Duodenal mucosa (tissue), 2 donors: ENCODE measurements at regions not wholly inside any gene's neighbourhood (a gene's known extent, or its start where the extent isn't known, plus 50 kb on each side); places are given as distances from the start of the nearest gene placed in this dataset.

Experiments
- H3K27ac ChIP-seq: one replicate; pipeline ENCODE4 v1.7.0; 2013; ENCODE audit warnings: low read depth, low read length
- H3K27me3 ChIP-seq, 2 donors: one replicate each; pipeline ENCODE4 v1.7.0; 2013; ENCODE audit warnings: low read length in 2 of 2, control low read depth in 1 of 2; ENCODE audit not compliant: insufficient read depth in 2 of 2, control insufficient read depth in 1 of 2
- H3K36me3 ChIP-seq, 2 donors: one replicate each; pipeline ENCODE4 v1.7.0; 2013; ENCODE audit warnings: low read length in 2 of 2, control low read depth in 1 of 2; ENCODE audit not compliant: insufficient read depth in 2 of 2, control insufficient read depth in 1 of 2
- H3K4me1 ChIP-seq, 2 donors: one replicate each; pipeline ENCODE4 v1.7.0; 2013; ENCODE audit warnings: low read length in 2 of 2, control low read depth in 1 of 2; ENCODE audit not compliant: insufficient read depth in 2 of 2, control insufficient read depth in 1 of 2
- H3K4me3 ChIP-seq, 2 donors: one replicate each; pipeline ENCODE4 v1.7.0; 2013; ENCODE audit warnings: low read length in 2 of 2, low read depth in 1 of 2
- H3K9ac ChIP-seq, 2 donors: one replicate each; pipeline ENCODE4 v1.7.0; 2013; ENCODE audit warnings: low read length in 2 of 2, low read depth in 1 of 2
- H3K9me3 ChIP-seq, 2 donors: one replicate each; pipeline ENCODE4 v1.7.0; 2013; ENCODE audit warnings: low read length in 2 of 2, control low read depth in 1 of 2; ENCODE audit not compliant: control insufficient read depth in 1 of 2

DNA sequence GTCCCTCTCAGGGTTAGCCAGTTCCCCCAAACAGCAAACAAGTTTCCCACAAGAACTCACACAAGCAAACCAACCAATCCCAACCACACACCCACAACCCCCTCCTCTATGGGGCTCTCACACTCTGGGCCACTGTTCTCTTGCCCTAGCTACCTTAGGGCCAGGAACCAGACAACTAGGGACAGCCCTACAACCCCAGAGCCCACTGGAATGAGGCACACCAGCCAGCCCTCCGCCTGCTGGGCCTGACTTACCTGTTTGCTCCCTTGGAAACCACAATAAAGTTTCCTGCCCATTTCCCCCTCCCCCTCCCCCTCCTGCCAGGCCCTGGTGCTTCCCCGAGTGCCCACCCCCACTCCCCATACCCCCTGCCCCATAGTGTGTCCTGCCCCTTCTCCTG is 132.6 kb downstream of the WDR11 start:
- Histone ChIP-seq H3K9me3 (peaks cover 0 to 1% of the 10 kb centered on the region in 2 donors), H3K4me1 (peaks cover 8 to 11% of the 10 kb centered on the region in 2 donors), H3K4me3 (no peak overlapping the region), H3K9ac (no peak overlapping the region), H3K27ac (no peak overlapping the region), H3K27me3 (peaks cover 0 to 6% of the 10 kb centered on the region in 2 donors), H3K36me3 (no peaks in the 10 kb centered on the region)

DNA sequence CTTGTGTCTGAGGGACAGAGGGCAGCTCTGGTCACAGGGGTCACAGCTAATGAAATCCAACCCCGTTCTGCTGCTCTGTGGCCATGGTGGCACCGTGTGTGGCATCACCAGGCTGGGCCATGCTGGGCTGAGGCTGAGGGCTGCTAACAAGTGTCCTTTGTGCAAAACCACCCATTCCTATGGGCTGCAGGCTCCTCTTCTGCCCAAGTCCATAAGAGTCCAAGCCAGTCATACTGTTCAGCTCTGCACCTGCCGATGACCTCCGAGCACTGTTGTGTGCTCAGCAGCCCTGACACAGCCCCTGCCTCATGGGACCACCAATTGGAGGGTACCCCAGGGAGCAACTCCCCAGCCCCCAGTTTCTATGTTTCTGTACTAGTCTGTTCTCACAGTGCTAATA is 133.1 kb downstream of the WDR11 start:
- Histone ChIP-seq H3K36me3 (no peaks in the 10 kb centered on the region), H3K4me1 (peaks cover 3 to 6% of the 10 kb centered on the region in 2 donors), H3K27me3 (peaks cover 0 to 3% of the 10 kb centered on the region in 2 donors), H3K27ac (no peak overlapping the region), H3K4me3 (no peak overlapping the region), H3K9ac (no peak overlapping the region), H3K9me3 (peaks cover 3 to 5% of the 10 kb centered on the region in 2 donors)

- H3K27ac ChIP-seq, result no peak overlapping the region
Observed at GRCh38 chr10:120987359-120987758, 136.2 kb downstream of the WDR11 start.

DNA sequence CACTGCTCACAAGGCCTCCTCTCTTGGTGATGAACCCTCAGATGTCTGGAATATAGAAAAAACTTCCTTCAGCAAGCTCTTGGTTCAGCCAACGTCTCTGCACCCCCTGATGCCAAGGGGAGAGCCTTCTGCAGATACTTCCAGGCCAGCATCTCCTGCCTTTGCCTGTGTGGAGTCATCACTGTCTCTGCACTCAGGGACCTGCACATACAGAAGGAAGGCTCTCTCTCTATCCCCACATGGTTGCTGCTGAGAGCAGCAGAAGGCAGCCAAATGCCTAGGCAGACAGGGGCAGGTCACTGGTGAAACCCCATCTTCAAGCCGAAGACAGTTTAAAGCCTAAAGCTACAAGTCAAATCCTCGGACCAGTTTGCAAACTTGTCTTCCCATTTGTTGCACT is 137.6 kb downstream of the WDR11 start:
- peaks cover 7 to 8% of the 10 kb centered on the region in 2 donors for H3K9me3 ChIP-seq
- H3K36me3 ChIP-seq, result no peaks in the 10 kb centered on the region
- no peak overlapping the region for H3K4me3 ChIP-seq
- no peak overlapping the region for H3K27ac ChIP-seq
- no peaks in the 10 kb centered on the region for H3K4me1 ChIP-seq
- H3K27me3 ChIP-seq, result no peaks in the 10 kb centered on the region
- H3K9ac ChIP-seq, result no peak overlapping the region

More at GRCh38 chr10:120987359-120987758, 136.2 kb downstream of the WDR11 start:
- no peak overlapping the region for H3K9ac ChIP-seq
- no peak overlapping the region for H3K4me3 ChIP-seq
- peaks cover 7 to 8% of the 10 kb centered on the region in 2 donors for H3K9me3 ChIP-seq
- no peaks in the 10 kb centered on the region for H3K27me3 ChIP-seq
- H3K4me1 ChIP-seq, result no peaks in the 10 kb centered on the region
- no peaks in the 10 kb centered on the region for H3K36me3 ChIP-seq

- no peaks in the 10 kb centered on the region for H3K27me3 ChIP-seq
- H3K9me3 ChIP-seq, result peaks cover 8 to 11% of the 10 kb centered on the region in 2 donors
- no peak overlapping the region for H3K9ac ChIP-seq
- H3K4me3 ChIP-seq, result no peak overlapping the region
- H3K36me3 ChIP-seq, result no peaks in the 10 kb centered on the region
- no peaks in the 10 kb centered on the region for H3K4me1 ChIP-seq
- no peak overlapping the region for H3K27ac ChIP-seq
Observed at GRCh38 chr10:120989279-120989678, 138.1 kb downstream of the WDR11 start.

DNA sequence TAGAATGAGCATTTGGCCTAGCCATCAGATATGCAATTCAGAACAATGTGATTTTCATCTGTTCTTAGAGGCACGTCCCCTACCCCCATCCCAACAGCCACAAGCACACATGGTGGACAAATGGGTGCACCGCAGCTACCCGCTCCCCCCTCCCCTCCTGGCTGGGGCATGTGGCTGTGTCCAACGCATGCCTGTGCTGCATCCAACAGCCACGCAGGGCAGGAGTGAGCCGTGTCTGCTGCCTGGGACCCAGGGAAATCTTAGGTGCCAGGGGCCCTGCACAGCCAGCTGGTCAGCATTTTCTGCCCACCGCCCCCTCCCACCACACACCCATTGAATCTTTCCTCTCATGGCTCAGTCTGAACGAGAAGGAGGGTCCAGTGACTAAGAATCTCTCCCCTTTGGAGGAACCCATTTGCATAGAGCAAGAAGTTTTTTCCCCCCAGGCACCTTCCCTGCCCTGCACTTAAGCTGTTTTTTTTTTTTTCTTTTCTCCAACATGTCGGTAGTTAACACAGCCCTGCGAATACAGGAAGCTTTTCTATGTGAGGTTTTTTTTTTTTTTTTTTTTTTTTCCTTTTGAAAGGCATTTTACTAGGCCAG is 138.9 kb downstream of the WDR11 start:
- H3K27me3 ChIP-seq, result no peaks in the 10 kb centered on the region
- peaks cover 8 to 14% of the 10 kb centered on the region in 2 donors for H3K9me3 ChIP-seq
- H3K4me1 ChIP-seq, result no peaks in the 10 kb centered on the region
- H3K4me3 ChIP-seq, result no peak overlapping the region
- H3K9ac ChIP-seq, result no peak overlapping the region
- no peak overlapping the region for H3K27ac ChIP-seq
- H3K36me3 ChIP-seq, result no peaks in the 10 kb centered on the region

DNA sequence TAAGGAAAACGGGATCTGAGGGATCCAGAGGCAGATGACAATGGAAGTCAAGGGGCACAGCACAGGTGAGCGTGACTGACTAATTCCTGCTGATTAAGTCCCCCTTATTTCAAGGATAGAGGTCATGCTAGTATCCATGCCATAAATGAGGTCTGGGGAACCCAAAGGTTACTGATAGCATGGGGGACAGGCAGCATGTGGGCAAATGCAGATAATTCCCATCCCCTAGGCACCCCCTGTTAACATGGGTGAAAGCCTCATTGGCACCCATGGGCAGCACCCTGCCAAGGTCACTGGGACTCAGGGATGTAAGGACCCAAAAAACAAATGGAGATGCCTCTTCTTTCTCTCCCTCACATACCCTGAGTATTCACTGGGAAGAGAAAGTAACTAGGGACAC is 139.7 kb downstream of the WDR11 start:
- H3K27ac ChIP-seq, result no peak overlapping the region
- no peaks in the 10 kb centered on the region for H3K27me3 ChIP-seq
- H3K9me3 ChIP-seq, result peaks cover 8 to 14% of the 10 kb centered on the region in 2 donors
- H3K4me3 ChIP-seq, result no peak overlapping the region
- no peaks in the 10 kb centered on the region for H3K4me1 ChIP-seq
- no peak overlapping the region for H3K9ac ChIP-seq
- H3K36me3 ChIP-seq, result no peaks in the 10 kb centered on the region

DNA sequence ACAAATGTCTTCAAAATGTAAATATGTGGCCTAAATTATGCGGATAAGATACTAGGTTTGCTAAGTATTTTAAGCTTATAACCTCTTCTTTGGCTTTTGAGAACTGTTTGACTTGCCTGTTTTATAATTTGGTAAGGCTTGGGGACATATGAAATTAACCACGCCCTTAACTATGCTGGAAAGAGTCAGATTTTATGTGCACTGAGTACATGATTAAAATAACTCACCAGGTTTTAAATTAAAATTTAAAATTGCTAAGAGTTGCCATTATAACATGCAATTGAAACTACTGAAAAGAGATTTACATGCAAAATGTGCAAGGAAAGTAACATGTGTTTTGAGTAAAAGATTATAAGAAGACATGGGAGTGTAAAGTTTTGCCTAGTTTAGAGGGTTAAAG is 141.9 kb downstream of the WDR11 start:
- H3K4me3 ChIP-seq, result no peak overlapping the region
- no peaks in the 10 kb centered on the region for H3K36me3 ChIP-seq
- no peak overlapping the region for H3K27ac ChIP-seq
- no peaks in the 10 kb centered on the region for H3K4me1 ChIP-seq
- H3K27me3 ChIP-seq, result no peaks in the 10 kb centered on the region
- peaks cover 8 to 14% of the 10 kb centered on the region in 2 donors for H3K9me3 ChIP-seq
- H3K9ac ChIP-seq, result no peak overlapping the region

DNA sequence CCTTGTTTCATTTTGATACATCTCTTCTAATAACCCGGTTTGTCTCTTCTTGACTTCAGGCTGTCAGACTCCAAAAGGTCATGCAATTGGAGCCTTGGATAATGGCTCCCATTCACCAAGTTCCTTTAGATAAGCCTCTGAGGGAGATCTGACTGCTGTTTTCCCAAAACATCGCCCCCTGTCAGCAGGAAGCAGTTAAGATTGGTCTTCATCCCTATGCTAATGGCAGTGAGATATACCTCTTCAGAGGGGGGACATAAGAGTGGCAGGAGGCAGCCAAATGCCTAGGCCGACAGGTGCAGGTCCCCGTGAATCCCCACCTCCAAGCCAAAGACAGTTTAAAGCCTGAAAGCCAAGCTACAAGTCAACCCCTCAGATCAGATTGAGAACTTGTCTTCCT is 144.6 kb downstream of the WDR11 start:
- Histone ChIP-seq H3K27ac (no peak overlapping the region), H3K27me3 (no peaks in the 10 kb centered on the region), H3K4me3 (no peak overlapping the region)

DNA sequence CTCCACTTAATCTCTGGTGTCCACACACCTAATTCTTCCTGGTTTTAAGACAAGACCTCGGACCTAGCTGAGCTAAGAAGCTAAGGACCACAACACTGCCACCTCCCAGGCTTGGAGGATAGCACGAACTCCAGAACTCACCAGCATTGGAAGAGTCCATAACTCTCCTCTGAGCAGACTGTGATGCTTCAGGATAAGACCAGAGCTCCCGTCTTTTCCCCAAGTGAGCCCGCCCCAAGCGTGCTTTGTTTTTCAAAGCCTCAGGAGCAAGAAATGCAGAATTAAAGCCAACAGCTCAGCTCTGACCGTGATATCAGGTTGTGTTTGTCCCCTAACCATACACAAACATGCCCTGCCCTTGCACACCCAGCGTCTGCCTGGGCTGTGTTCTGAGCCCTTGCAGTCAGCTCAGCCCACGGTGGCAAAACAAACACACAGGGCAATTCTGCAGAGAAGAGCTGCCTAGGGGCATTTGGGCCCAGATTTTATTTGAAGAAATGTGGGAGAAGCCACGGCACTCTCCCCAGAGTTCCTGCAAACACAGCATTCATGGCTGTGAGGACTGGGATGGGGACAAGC is 145.4 kb downstream of the WDR11 start:
- no peaks in the 10 kb centered on the region for H3K27me3 ChIP-seq
- H3K4me1 ChIP-seq, result no peaks in the 10 kb centered on the region
- H3K4me3 ChIP-seq, result no peak overlapping the region
- H3K27ac ChIP-seq, result no peak overlapping the region
- peaks cover 0 to 7% of the 10 kb centered on the region in 2 donors for H3K9me3 ChIP-seq
- H3K9ac ChIP-seq, result no peak overlapping the region
- no peaks in the 10 kb centered on the region for H3K36me3 ChIP-seq

More for the DNA sequence above, 144.6 kb downstream of the WDR11 start:
- H3K9me3 ChIP-seq, result peaks cover 0 to 7% of the 10 kb centered on the region in 2 donors
- H3K9ac ChIP-seq, result no peak overlapping the region
- no peaks in the 10 kb centered on the region for H3K36me3 ChIP-seq
- H3K4me1 ChIP-seq, result no peaks in the 10 kb centered on the region
